WTC11 (cell line): ENCODE measurements at regions not wholly inside any gene's neighbourhood (a gene's known extent, or its start where the extent isn't known, plus 50 kb on each side); places are given as distances from the start of the nearest gene placed in this dataset.

ENCODE experiments used
- ATAC-seq: fragments of 200-7000 bp; cut with Tn5 transposase; 2 replicates; pipeline ENCODE4 v1.10.0; 2021; ENCODE audit warnings: mild to moderate bottlenecking, moderate library complexity
- CTCF ChIA-PET: fragments of 300-600 bp; sonication (Branson Sonifier 250); formaldehyde crosslinking; loops from one replicate; lab custom pipeline; 2021; ENCODE audit warnings: antibody characterized with exemption; lab: Charles Lee
- POLR2A ChIA-PET: fragments of 350-600 bp; sonication (Branson Sonifier 250); formaldehyde crosslinking; loops from one replicate; lab custom pipeline; 2021; ENCODE audit warnings: antibody characterized with exemption; lab: Charles Lee
- DNase-seq: peaks from one replicate; pipeline ENCODE4 v3.0.0; 2021; ENCODE audit warnings: low spot score
- H3K27ac Mint-ChIP-seq: 2 replicates; pipeline ENCODE4 v1.8.0; 2021; ENCODE audit warnings: mixed read lengths
- H3K27me3 Mint-ChIP-seq: 2 replicates; pipeline ENCODE4 v1.8.0; 2021; ENCODE audit warnings: low read depth, mild to moderate bottlenecking, moderate library complexity, mixed read lengths
- H3K36me3 Mint-ChIP-seq: 2 replicates; pipeline ENCODE4 v1.8.0; 2021; ENCODE audit warnings: mixed read lengths
- H3K4me1 Mint-ChIP-seq: 2 replicates; pipeline ENCODE4 v1.8.0; 2022; ENCODE audit warnings: mixed read lengths
- H3K4me3 Mint-ChIP-seq: 2 replicates; pipeline ENCODE4 v1.8.0; 2021; ENCODE audit warnings: mild to moderate bottlenecking, moderate library complexity, mixed read lengths
- H3K9me3 Mint-ChIP-seq: 2 replicates; pipeline ENCODE4 v1.8.0; 2021; ENCODE audit warnings: mixed read lengths
- ATF6 ChIP-seq: sonication (generic); formaldehyde crosslinking; IDR thresholded peaks from 2 replicates; pipeline ENCODE4 v1.8.1; 2023; ENCODE audit warnings: mild to moderate bottlenecking, missing genetic modification reagents
- CDX4 ChIP-seq: fragments of 250-450 bp; sonication (Bioruptor Pico); IDR thresholded peaks from 2 replicates; pipeline ENCODE4 v1.9.0; 2021; ENCODE audit warnings: moderate library complexity, mild to moderate bottlenecking, inconsistent platforms, borderline replicate concordance
- ELF4 ChIP-seq: sonication (generic); formaldehyde crosslinking; IDR thresholded peaks from 2 replicates; pipeline ENCODE4 v1.8.1; 2022; ENCODE audit warnings: low read depth, mild to moderate bottlenecking, moderate library complexity, missing genetic modification reagents
- FOXP1 ChIP-seq: sonication (generic); formaldehyde crosslinking; IDR thresholded peaks from 2 replicates; pipeline ENCODE4 v1.8.0; 2022; ENCODE audit warnings: missing genetic modification reagents, mild to moderate bottlenecking, moderate library complexity, borderline replicate concordance
- FOXP4 ChIP-seq: sonication (generic); formaldehyde crosslinking; IDR thresholded peaks from 2 replicates; pipeline ENCODE4 v1.8.0; 2022; ENCODE audit warnings: mild to moderate bottlenecking, missing genetic modification reagents
- GRHL2 ChIP-seq: fragments of 250-450 bp; sonication (Bioruptor Pico); IDR thresholded peaks from 2 replicates; pipeline ENCODE4 v1.8.0; 2022; ENCODE audit warnings: mild to moderate bottlenecking, moderate library complexity; ENCODE audit not compliant: insufficient replicate concordance, severe bottlenecking
- MLX ChIP-seq: sonication (generic); formaldehyde crosslinking; IDR thresholded peaks from 2 replicates; pipeline ENCODE4 v1.8.1; 2023; ENCODE audit warnings: mild to moderate bottlenecking, missing genetic modification reagents, moderate library complexity
- NFYB ChIP-seq: sonication (generic); formaldehyde crosslinking; conservative IDR thresholded peaks from 2 replicates; pipeline ENCODE4 v1.8.0; 2022; ENCODE audit warnings: low read depth, missing genetic modification reagents
- TCF7 ChIP-seq: sonication (generic); formaldehyde crosslinking; IDR thresholded peaks from 2 replicates; pipeline ENCODE4 v1.8.0; 2022; ENCODE audit warnings: mild to moderate bottlenecking, low read depth, missing genetic modification reagents, moderate library complexity
- ZBTB21 ChIP-seq: sonication (generic); formaldehyde crosslinking; IDR thresholded peaks from 2 replicates; pipeline ENCODE4 v1.8.1; 2023; ENCODE audit warnings: mild to moderate bottlenecking, missing genetic modification reagents, borderline replicate concordance
- ZBTB43 ChIP-seq: sonication (generic); formaldehyde crosslinking; IDR thresholded peaks from 2 replicates; pipeline ENCODE4 v1.8.1; 2023; ENCODE audit warnings: mild to moderate bottlenecking, missing genetic modification reagents
- ZMAT4 ChIP-seq: fragments of 250-450 bp; sonication (Bioruptor Pico); IDR thresholded peaks from 2 replicates; pipeline ENCODE4 v1.9.0; 2021; ENCODE audit warnings: mild to moderate bottlenecking
- ZNF138 ChIP-seq: sonication (generic); formaldehyde crosslinking; conservative IDR thresholded peaks from 2 replicates; pipeline ENCODE4 v1.8.1; 2022; ENCODE audit warnings: mild to moderate bottlenecking, moderate library complexity, missing genetic modification reagents
- TF ChIP-seq, protein P1 (sequence below): sonication (generic); formaldehyde crosslinking; IDR thresholded peaks from 2 replicates; pipeline ENCODE4 v1.8.1; 2022; ENCODE audit warnings: low read depth, mild to moderate bottlenecking, moderate library complexity, missing genetic modification reagents, borderline replicate concordance

GRCh38 chrX:117751155-117751554 is 365.5 kb downstream of the KLHL13 start:
- TF ChIP-seq, protein P1, sequence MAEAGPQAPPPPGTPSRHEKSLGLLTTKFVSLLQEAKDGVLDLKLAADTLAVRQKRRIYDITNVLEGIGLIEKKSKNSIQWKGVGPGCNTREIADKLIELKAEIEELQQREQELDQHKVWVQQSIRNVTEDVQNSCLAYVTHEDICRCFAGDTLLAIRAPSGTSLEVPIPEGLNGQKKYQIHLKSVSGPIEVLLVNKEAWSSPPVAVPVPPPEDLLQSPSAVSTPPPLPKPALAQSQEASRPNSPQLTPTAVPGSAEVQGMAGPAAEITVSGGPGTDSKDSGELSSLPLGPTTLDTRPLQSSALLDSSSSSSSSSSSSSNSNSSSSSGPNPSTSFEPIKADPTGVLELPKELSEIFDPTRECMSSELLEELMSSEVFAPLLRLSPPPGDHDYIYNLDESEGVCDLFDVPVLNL: no peak
- TF ChIP-seq ZBTB43 (CRISPR knock-in tag): no peak
- no peak for TF ChIP-seq FOXP1 (CRISPR knock-in tag)
- TF ChIP-seq TCF7 (CRISPR knock-in tag): no peak
- no peak for TF ChIP-seq NFYB
- TF ChIP-seq ATF6 (CRISPR knock-in tag): no peak
- no peak for TF ChIP-seq ELF4 (CRISPR knock-in tag)
- CTCF ChIA-PET: no interaction called here
- ATAC-seq: no peak

GRCh38 chrX:117744958-117745357 is 371.7 kb downstream of the KLHL13 start:
- Mint-ChIP-seq H3K4me1 (no peaks in the 10 kb centered on the region), H3K9me3 (peaks cover 17% of the 10 kb centered on the region), H3K27ac (no peak overlapping the region), H3K4me3 (no peak overlapping the region), H3K27me3 (no peaks in the 10 kb centered on the region), H3K36me3 (no peaks in the 10 kb centered on the region)
- DNase-seq (no peak), ATAC-seq (no peak)
- ChIA-PET CTCF (interaction anchor here (1.8 kb wide), 1 partner anchor 240 kb away, joined by 9 read pairs; no protein-coding TSS in a partner anchor), POLR2A (no interaction called here)
- TF ChIP-seq FOXP4 (CRISPR knock-in tag): no peak
- no peak for TF ChIP-seq CDX4 (CRISPR knock-in tag)

More at GRCh38 chrX:117751155-117751554, 365.5 kb downstream of the KLHL13 start:
- DNase-seq: no peak
- peaks cover 4% of the 10 kb centered on the region for H3K9me3 Mint-ChIP-seq
- POLR2A ChIA-PET: no interaction called here
- H3K27me3 Mint-ChIP-seq: no peaks in the 10 kb centered on the region
- no peaks in the 10 kb centered on the region; the same call in 1 of the 2 replicates for H3K4me1 Mint-ChIP-seq
- no peaks in the 10 kb centered on the region for H3K36me3 Mint-ChIP-seq
- no peak overlapping the region for H3K4me3 Mint-ChIP-seq
- no peak overlapping the region for H3K27ac Mint-ChIP-seq

DNA sequence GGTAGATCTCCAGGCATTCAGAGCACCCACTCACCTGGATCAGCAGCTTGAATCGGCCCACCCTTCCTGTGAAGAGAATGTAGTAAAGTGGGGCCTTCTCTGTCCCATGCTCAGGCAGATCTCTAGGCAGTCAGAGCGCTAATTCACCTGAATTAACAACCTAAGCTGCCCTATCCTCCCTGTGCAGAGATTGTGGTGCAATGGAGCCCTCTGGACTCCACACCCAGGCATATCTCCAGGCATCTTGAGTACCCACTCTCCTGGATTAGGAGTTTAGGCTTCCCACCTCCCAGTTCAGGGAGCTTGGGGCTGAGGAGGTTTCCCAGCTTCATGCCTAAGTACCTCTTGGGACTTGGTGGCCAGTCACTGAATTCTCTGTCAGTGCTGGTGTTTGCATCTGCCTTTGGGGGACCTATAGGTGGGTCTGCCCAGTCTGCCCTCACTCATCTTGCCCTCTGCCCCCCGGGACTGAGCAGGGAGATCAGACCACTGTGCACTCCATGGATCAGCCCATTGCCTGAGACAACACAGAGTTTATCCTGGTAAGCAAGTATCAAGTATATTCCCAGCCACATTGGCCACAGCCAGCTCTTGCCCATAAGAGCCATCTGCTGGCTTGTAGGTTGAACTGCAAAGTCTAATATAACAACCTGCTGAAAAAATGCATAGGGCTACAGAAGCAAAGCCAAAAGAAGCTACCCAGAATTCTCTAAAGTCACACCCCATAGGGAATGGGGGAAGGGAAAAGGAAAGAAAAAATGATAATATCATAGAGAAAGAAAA is 372.9 kb downstream of the KLHL13 start:
- CTCF ChIA-PET: interaction anchor here (0.7 to 1.8 kb wide), 4 partner anchors 10 to 241 kb away, joined by 3 to 9 read pairs (median 4); no protein-coding TSS in a partner anchor
- no peak overlapping the region for H3K27ac Mint-ChIP-seq

More for the DNA sequence above, 372.9 kb downstream of the KLHL13 start:
- peaks cover 17% of the 10 kb centered on the region for H3K9me3 Mint-ChIP-seq
- TF ChIP-seq GRHL2: no peak
- TF ChIP-seq FOXP4 (CRISPR knock-in tag): no peak
- no peak for TF ChIP-seq ZMAT4
- no peak for TF ChIP-seq CDX4 (CRISPR knock-in tag)
- TF ChIP-seq ZNF138: no peak
- no peak for TF ChIP-seq MLX (CRISPR knock-in tag)
- TF ChIP-seq ZBTB21 (CRISPR knock-in tag): no peak
- H3K4me1 Mint-ChIP-seq: no peaks in the 10 kb centered on the region
- H3K36me3 Mint-ChIP-seq: no peaks in the 10 kb centered on the region
- H3K27me3 Mint-ChIP-seq: no peaks in the 10 kb centered on the region
- POLR2A ChIA-PET: no interaction called here
- DNase-seq: no peak
- no peak overlapping the region for H3K4me3 Mint-ChIP-seq
- ATAC-seq: peak; percentile 90
